Ovary (tissue), 7 donors: ENCODE measurements at regions not wholly inside any gene's neighbourhood (a gene's known extent, or its start where the extent isn't known, plus 50 kb on each side); places are given as distances from the start of the nearest gene placed in this dataset.

Source experiments
- DNase-seq, 5 donors: peaks; one replicate each; pipeline ENCODE4 v3.0.0-alpha.2; 2019 to 2020
- H3K27ac ChIP-seq, 2 donors: fragments of 200-600 bp; one replicate each; pipeline versions ENCODE4 v1.5.1 to v1.8.0; 2019 to 2022
- H3K27me3 ChIP-seq: fragments of 200-600 bp; one replicate; pipeline ENCODE4 v1.8.0; 2022
- H3K36me3 ChIP-seq: fragments of 200-600 bp; sonication (generic); one replicate; pipeline ENCODE4 v1.5.1; 2019
- H3K4me1 ChIP-seq: one replicate; pipeline ENCODE4 v1.8.1; 2013; ENCODE audit warnings: mild to moderate bottlenecking, moderate library complexity; ENCODE audit not compliant: insufficient read depth
- H3K4me3 ChIP-seq: fragments of 200-600 bp; sonication (generic); one replicate; pipeline ENCODE4 v1.5.1; 2017
- H3K9me3 ChIP-seq, 2 donors: fragments of 200-600 bp in 1 of 2; sonication (generic) in 1 of 2; one replicate each; pipeline versions ENCODE4 v1.5.1 to v1.8.1; 2013 to 2019; ENCODE audit warnings: mild to moderate bottlenecking in 1 of 2, moderate library complexity in 1 of 2
- EP300 ChIP-seq: sonication (generic); formaldehyde crosslinking; IDR thresholded peaks from one replicate; pipeline ENCODE4 v1.6.1; 2017; ENCODE audit warnings: antibody characterized with exemption
- POLR2A ChIP-seq: fragments of 450-650 bp; IDR thresholded peaks from one replicate; pipeline ENCODE4 v1.6.1; 2017; ENCODE audit warnings: antibody characterized with exemption, mild to moderate bottlenecking, moderate library complexity
- WGBS, 3 donors: extraction: QIAGEN DNeasy Blood & Tissue Kit in 1 of 3; methylation state at CpG; one replicate each; pipeline versions ENCODE4 v1.1.5 to v1.1.7; 2013 to 2017; 5-methylcytosine and 5-hydroxymethylcytosine counted together
- intact Hi-C, 4 donors: fragments of 100-400 bp; cut with DNase I; formaldehyde crosslinking; loops; one replicate each; pipeline versions ENCODE4 v1.11.0 to v1.15.1; 2022 to 2023
- TF ChIP-seq, protein P1 (sequence below), 3 donors: fragments of 450-650 bp in 2 of 3; fragments of 200-600 bp in 1 of 3; IDR thresholded peaks; one replicate each; pipeline versions ENCODE4 v1.5.1 to v1.8.0; 2016 to 2022; ENCODE audit warnings: antibody characterized with exemption in 3 of 3, mild to moderate bottlenecking in 1 of 3
- donor health status: DM: no; HTN: no; CAD: no; lungs with moderate emphysema.
- donor health status: DM: no; HTN: no; CAD: no.
- donor health status: Bipolar disorder and iron deficiency.
- donor health status: DM: no; HTN: no; CAD: no.
- donor health status: DM: yes; HTN: yes; CAD: no.

DNA sequence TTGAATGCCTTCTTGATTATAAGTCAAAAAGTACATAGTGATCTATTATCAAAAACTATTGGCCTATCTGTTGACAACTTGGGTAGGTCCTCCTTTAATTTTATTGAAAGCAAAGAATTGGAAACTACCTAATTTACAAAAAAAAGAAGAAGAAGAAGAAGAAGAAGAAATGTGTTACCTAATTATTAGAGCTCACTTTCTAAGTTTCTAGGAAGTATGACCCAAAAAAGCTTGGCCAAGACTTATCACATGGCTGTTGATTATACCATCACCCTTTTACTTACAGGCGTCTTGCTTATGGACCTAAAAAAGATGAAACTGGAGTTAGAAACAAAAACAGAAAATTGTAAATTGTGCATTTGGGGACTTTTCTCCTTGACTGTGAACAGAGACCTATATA lies 81.8 kb upstream of the PIK3CG start:
- no peak overlapping the region for H3K27ac ChIP-seq
- no peaks in the 10 kb centered on the region for H3K27me3 ChIP-seq
- no peaks in the 10 kb centered on the region for H3K36me3 ChIP-seq
- 54 to 71% (median 68%) methylated on average over 1 of the region's 1 CpG for WGBS, 3 donors
- H3K4me3 ChIP-seq, result no peak overlapping the region
- intact Hi-C loops, result no loop called here
- H3K9me3 ChIP-seq, result no peaks in the 10 kb centered on the region
- no peak for TF ChIP-seq EP300
- no peak for DNase-seq
- no peaks in the 10 kb centered on the region for H3K4me1 ChIP-seq

DNA sequence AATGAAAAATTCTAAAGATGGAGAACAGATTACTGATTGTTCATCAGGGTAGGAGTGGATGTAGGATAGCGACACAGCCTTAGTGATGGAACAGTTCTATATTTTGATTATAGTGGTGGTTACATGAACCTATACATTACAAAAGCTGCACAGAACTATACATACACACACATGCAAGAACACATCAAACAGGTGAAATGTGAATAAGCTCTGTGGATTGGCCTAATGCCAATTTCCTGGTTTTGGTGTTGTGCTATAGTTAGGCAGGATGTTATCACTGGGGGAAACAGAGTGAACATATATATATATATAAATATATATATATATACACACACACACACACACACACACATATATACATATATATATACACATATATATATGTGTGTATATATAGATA lies 76.4 kb upstream of the PIK3CG start:
- no peaks in the 10 kb centered on the region for H3K9me3 ChIP-seq
- H3K36me3 ChIP-seq, result no peaks in the 10 kb centered on the region
- H3K27me3 ChIP-seq, result no peaks in the 10 kb centered on the region
- TF ChIP-seq EP300 (no peak), POLR2A (no peak)
- TF ChIP-seq, protein P1, sequence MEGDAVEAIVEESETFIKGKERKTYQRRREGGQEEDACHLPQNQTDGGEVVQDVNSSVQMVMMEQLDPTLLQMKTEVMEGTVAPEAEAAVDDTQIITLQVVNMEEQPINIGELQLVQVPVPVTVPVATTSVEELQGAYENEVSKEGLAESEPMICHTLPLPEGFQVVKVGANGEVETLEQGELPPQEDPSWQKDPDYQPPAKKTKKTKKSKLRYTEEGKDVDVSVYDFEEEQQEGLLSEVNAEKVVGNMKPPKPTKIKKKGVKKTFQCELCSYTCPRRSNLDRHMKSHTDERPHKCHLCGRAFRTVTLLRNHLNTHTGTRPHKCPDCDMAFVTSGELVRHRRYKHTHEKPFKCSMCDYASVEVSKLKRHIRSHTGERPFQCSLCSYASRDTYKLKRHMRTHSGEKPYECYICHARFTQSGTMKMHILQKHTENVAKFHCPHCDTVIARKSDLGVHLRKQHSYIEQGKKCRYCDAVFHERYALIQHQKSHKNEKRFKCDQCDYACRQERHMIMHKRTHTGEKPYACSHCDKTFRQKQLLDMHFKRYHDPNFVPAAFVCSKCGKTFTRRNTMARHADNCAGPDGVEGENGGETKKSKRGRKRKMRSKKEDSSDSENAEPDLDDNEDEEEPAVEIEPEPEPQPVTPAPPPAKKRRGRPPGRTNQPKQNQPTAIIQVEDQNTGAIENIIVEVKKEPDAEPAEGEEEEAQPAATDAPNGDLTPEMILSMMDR (IDR thresholded peaks at IDR 0.05), result no peak
- no peak overlapping the region for H3K4me3 ChIP-seq
- DNase-seq, result no peak
- no peak overlapping the region for H3K27ac ChIP-seq
- WGBS, 3 donors, result 95 to 100% (median 100%) methylated on average over 1 of the region's 1 CpG
- no peaks in the 10 kb centered on the region for H3K4me1 ChIP-seq
- intact Hi-C loops, result no loop called here

DNA sequence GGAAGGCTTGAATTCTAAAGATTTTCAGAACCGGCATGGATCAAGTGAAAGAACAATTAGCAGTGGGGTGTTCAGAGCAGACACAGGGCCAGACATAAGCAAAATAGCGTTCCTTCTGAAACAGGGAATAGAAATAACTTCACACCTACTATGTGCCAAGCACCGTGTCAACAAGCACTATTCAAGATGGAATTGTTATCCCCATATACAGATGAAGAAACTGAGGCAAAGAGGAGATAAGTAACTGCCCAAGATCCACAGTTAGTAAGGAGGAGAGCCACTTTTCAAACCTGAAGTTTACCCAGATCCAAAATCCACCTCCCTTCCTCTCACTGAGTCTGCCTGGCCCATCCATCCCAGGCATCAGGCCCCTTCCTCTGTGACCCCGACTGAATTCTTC lies 73.6 kb upstream of the PIK3CG start:
- WGBS, 3 donors, result 65 to 72% (median 67%) methylated on average over 4 of the region's 4 CpGs

DNA sequence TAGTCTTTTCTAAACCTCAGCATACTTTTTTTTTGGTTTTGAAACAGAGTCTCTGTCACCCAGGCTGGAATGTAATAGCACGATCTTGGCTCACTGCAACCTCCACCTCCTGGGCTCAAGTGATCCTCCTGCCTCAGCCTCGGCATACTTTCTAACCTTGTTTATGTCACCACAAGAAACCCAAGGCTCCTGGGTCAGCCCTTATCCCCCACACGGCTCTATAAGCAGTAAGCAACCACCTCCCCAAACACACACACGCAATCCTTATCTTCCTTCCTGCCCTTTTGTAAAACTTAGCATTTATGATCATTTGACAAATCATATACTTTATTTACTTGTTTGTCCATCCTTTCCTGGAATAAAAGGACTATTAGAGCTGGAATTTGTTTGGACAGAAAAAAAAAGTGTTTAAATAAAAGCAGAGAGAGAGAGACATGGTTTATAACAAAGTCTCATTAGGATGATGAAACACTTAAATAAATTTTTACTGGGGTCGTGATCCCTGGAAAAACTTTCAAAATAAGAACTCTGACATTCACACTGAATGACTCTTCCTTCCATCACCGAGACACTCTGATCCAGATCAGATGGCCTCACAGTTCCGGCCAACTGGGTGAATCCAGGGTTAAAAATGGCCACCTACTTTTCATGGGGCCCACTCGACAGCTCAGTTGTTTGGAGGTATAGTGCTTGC lies 72.7 kb upstream of the PIK3CG start:
- no peak overlapping the region for H3K4me3 ChIP-seq
- H3K9me3 ChIP-seq, result no peaks in the 10 kb centered on the region
- TF ChIP-seq EP300 (no peak), POLR2A (no peak)
- TF ChIP-seq, protein P1 (IDR thresholded peaks at IDR 0.05), result no peak
- H3K4me1 ChIP-seq, result no peaks in the 10 kb centered on the region
- no peaks in the 10 kb centered on the region for H3K27me3 ChIP-seq
- intact Hi-C loops, result loop anchor here in 2 of 4 donors (5.0 to 10.0 kb wide), 2 partner anchors 360 to 932 kb away; no protein-coding TSS in a partner anchor
- DNase-seq, result no peak
- no peak overlapping the region for H3K27ac ChIP-seq
- 29 to 39% (median 33%) methylated on average over 8 of the region's 8 CpGs for WGBS, 3 donors
- no peaks in the 10 kb centered on the region for H3K36me3 ChIP-seq

More for the DNA sequence above, 73.6 kb upstream of the PIK3CG start:
- Histone ChIP-seq H3K36me3 (no peaks in the 10 kb centered on the region), H3K27me3 (no peaks in the 10 kb centered on the region), H3K4me3 (no peak overlapping the region), H3K9me3 (no peaks in the 10 kb centered on the region), H3K4me1 (no peaks in the 10 kb centered on the region), H3K27ac (no peak overlapping the region)
- intact Hi-C loops, result loop anchor here in 2 of 4 donors (5.0 to 10.0 kb wide), 2 partner anchors 361 to 933 kb away; no protein-coding TSS in a partner anchor
- no peak for DNase-seq
- TF ChIP-seq EP300 (no peak), POLR2A (no peak)
- TF ChIP-seq, protein P1 (IDR thresholded peaks at IDR 0.05), result no peak
